Smooth muscle cell (in vitro differentiated cells): ENCODE measurements at regions not wholly inside any gene's neighbourhood (a gene's known extent, or its start where the extent isn't known, plus 50 kb on each side); places are given as distances from the start of the nearest gene placed in this dataset.
"Not testable (repeated sequence)": the region's sequence is repeated elsewhere in the genome, so short reads cannot be mapped to it uniquely, and the experiment has no call there.

Experiments used
- DNase-seq: peaks from one replicate; lab custom pipeline; 2025; ENCODE audit not compliant: unreplicated experiment; lab: John Stamatoyannopoulos, UW
- H2AFZ ChIP-seq: fragments of 200-600 bp; sonication (generic); 2 replicates; pipeline ENCODE4 v1.6.0; 2016; ENCODE audit warnings: antibody characterized with exemption, low read depth, mild to moderate bottlenecking
- H3F3A ChIP-seq: fragments of 200-600 bp; sonication (generic); 2 replicates; pipeline ENCODE4 v1.6.0; 2017; ENCODE audit warnings: antibody characterized with exemption, low read depth
- H3K27ac ChIP-seq: fragments of 200-600 bp; sonication (generic); 2 replicates; pipeline ENCODE4 v1.5.1; 2016; ENCODE audit warnings: low read depth, mild to moderate bottlenecking
- H3K27me3 ChIP-seq: fragments of 200-600 bp; sonication (generic); 2 replicates; pipeline ENCODE4 v1.6.1; 2016; ENCODE audit warnings: low read depth, mild to moderate bottlenecking
- H3K36me3 ChIP-seq: fragments of 200-600 bp; sonication (generic); 2 replicates; pipeline ENCODE4 v1.5.1; 2016; ENCODE audit warnings: low read depth
- H3K4me1 ChIP-seq: fragments of 200-600 bp; sonication (generic); 2 replicates; pipeline ENCODE4 v1.5.1; 2016; ENCODE audit warnings: low read depth
- H3K4me2 ChIP-seq: fragments of 200-600 bp; sonication (generic); 2 replicates; pipeline ENCODE4 v1.6.0; 2016; ENCODE audit warnings: mild to moderate bottlenecking
- H3K4me3 ChIP-seq: fragments of 200-600 bp; sonication (generic); 2 replicates; pipeline ENCODE4 v1.5.1; 2016; ENCODE audit warnings: mild to moderate bottlenecking
- H3K79me2 ChIP-seq: fragments of 200-600 bp; sonication (generic); 2 replicates; pipeline ENCODE4 v1.6.0; 2016; ENCODE audit warnings: low read depth, mild to moderate bottlenecking
- H3K9ac ChIP-seq: fragments of 200-600 bp; sonication (generic); 2 replicates; pipeline ENCODE4 v1.6.0; 2016; ENCODE audit warnings: low read depth
- H3K9me3 ChIP-seq: fragments of 200-600 bp; sonication (generic); replicated peaks from 2 replicates; pipeline ENCODE4 v1.5.1; 2016; ENCODE audit warnings: low read depth
- H4K20me1 ChIP-seq: fragments of 200-600 bp; sonication (generic); 2 replicates; pipeline ENCODE4 v1.6.0; 2016; ENCODE audit warnings: low read depth
- CTCF ChIP-seq: fragments of 200-600 bp; sonication (generic); IDR thresholded peaks from 2 replicates; pipeline ENCODE4 v1.5.1; 2017; ENCODE audit warnings: borderline replicate concordance, mild to moderate bottlenecking, antibody characterized with exemption; ENCODE audit not compliant: insufficient read depth, poor library complexity, severe bottlenecking
- WGBS: methylation state at CpG from one replicate; pipeline ENCODE4 v1.1.7; 2016; ENCODE audit warnings: low lambda C conversion rate; 5-methylcytosine and 5-hydroxymethylcytosine counted together

GRCh38 chr1:157196670-157197456, 58.7 kb upstream of the ETV3 start:
- H3K9me3 ChIP-seq, H4K20me1 ChIP-seq, DNase-seq, H3F3A ChIP-seq, H3K27ac ChIP-seq, H3K4me2 ChIP-seq, H3K9ac ChIP-seq, H3K27me3 ChIP-seq, H3K36me3 ChIP-seq, H3K4me3 ChIP-seq, H3K4me1 ChIP-seq, H3K79me2 ChIP-seq, H2AFZ ChIP-seq: not testable (repeated sequence)
- WGBS, result 24% methylated on average over 11 of the region's 11 CpGs
- TF ChIP-seq CTCF, result peak; percentile 42

GRCh38 chr1:157196245-157196543, 58.0 kb upstream of the ETV3 start:
- Histone ChIP-seq H3K27ac (no peak overlapping the region), H4K20me1 (no peaks in the 10 kb centered on the region), H3K9ac (no peak overlapping the region), H2AFZ (no peak overlapping the region), H3K27me3 (no peaks in the 10 kb centered on the region), H3K4me1 (no peaks in the 10 kb centered on the region), H3K9me3 (no peaks in the 10 kb centered on the region), H3K79me2 (no peaks in the 10 kb centered on the region), H3K4me2 (no peak overlapping the region), H3K36me3 (no peaks in the 10 kb centered on the region), H3F3A (no peaks in the 10 kb centered on the region), H3K4me3 (no peak overlapping the region)
- no peak for DNase-seq
- TF ChIP-seq CTCF, result no peak
- WGBS, result 100% methylated on average over 2 of the region's 2 CpGs

GRCh38 chr1:157195521-157196244, 57.5 kb upstream of the ETV3 start:
- Histone ChIP-seq H3F3A (no peaks in the 10 kb centered on the region), H3K27me3 (no peaks in the 10 kb centered on the region), H3K27ac (no peak overlapping the region), H4K20me1 (no peaks in the 10 kb centered on the region), H3K36me3 (no peaks in the 10 kb centered on the region), H3K4me2 (no peak overlapping the region), H2AFZ (no peak overlapping the region), H3K9ac (no peak overlapping the region), H3K9me3 (no peaks in the 10 kb centered on the region), H3K4me1 (no peaks in the 10 kb centered on the region), H3K79me2 (no peaks in the 10 kb centered on the region), H3K4me3 (no peak overlapping the region)
- DNase-seq, result no peak
- TF ChIP-seq CTCF, result no peak
- WGBS, result 96% methylated on average over 13 of the region's 13 CpGs
